ENCODE measurements at regions not wholly inside any gene's neighbourhood (a gene's known extent, or its start where the extent isn't known, plus 50 kb on each side); places are given as distances from the start of the nearest gene placed in this dataset.

DNA sequence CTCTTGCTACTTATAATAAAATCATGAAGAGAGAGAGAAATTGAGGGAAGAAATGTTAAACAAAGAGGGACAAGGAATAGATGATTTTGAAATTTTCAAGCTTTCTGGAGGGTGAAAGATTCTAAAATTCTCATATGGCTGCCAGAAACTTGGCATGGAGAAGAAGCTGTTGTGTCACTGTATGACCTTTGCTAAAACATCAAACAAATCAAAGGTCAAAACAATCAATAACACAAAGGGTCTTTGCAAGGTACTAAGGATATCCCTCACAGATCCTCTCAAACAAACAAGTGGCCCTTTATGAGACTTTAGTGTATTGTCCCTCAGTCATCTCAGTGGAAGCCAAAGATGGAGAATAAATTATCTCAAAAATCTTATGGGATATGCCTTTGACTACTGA is 1039.2 kb upstream of the MIR17HG start:
- TF ChIP-seq, protein P1, sequence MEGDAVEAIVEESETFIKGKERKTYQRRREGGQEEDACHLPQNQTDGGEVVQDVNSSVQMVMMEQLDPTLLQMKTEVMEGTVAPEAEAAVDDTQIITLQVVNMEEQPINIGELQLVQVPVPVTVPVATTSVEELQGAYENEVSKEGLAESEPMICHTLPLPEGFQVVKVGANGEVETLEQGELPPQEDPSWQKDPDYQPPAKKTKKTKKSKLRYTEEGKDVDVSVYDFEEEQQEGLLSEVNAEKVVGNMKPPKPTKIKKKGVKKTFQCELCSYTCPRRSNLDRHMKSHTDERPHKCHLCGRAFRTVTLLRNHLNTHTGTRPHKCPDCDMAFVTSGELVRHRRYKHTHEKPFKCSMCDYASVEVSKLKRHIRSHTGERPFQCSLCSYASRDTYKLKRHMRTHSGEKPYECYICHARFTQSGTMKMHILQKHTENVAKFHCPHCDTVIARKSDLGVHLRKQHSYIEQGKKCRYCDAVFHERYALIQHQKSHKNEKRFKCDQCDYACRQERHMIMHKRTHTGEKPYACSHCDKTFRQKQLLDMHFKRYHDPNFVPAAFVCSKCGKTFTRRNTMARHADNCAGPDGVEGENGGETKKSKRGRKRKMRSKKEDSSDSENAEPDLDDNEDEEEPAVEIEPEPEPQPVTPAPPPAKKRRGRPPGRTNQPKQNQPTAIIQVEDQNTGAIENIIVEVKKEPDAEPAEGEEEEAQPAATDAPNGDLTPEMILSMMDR (IDR thresholded peaks at IDR 0.05; ENCODE audit: low read depth, low read length, poor library complexity, severe bottlenecking): no peak
- TF ChIP-seq EZH2phosphoT487 (IDR thresholded peaks at IDR 0.05; ENCODE audit: borderline replicate concordance, low read length): no peak
- no peaks in the 10 kb centered on the region for H3K36me3 ChIP-seq (ENCODE audit: control insufficient read depth, low read length)
- H3K27me3 ChIP-seq (ENCODE audit: control insufficient read depth, low read length): no peaks in the 10 kb centered on the region
- no peaks in the 10 kb centered on the region for H3F3A ChIP-seq (ENCODE audit: control insufficient read depth, insufficient read depth)
- no peak overlapping the region for H3K4me3 ChIP-seq (ENCODE audit: low read length)
- H3K27ac ChIP-seq (ENCODE audit: low read depth, low read length): no peak overlapping the region
- H3K4me2 ChIP-seq (ENCODE audit: low read length): no peak overlapping the region
- H4K20me1 ChIP-seq (ENCODE audit: control insufficient read depth, insufficient read depth, low read depth, low read length): no peaks in the 10 kb centered on the region
- H3K79me2 ChIP-seq (ENCODE audit: control insufficient read depth, low read length): no peaks in the 10 kb centered on the region
- no peaks in the 10 kb centered on the region for H3K9me2 ChIP-seq (replicated peaks; ENCODE audit: control insufficient read depth, low read length)
- no peaks in the 10 kb centered on the region; the same call in 1 of the 2 replicates for H3K9me3 ChIP-seq (ENCODE audit: control insufficient read depth, insufficient read depth, low read length)
- no peaks in the 10 kb centered on the region for H3K4me1 ChIP-seq (ENCODE audit: control insufficient read depth, low read length)

DNA sequence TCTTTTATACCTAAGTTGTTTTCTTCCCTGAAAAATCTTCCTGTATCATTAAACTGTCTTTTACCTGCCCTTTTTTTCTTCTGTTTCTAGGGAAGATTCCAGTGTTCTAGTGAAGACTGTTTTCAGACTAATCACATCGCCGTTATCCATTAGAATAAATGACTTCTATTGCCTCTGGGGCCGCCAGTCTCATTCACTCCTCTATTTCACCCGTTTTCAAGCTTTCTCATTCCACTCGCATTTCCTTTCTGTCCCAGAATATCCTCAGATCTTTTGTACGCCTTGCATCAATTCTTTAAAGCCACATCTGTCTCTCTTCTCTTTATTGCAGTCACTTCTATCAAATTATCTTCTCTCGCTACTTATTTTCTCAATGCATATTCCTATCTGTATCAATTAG is 1035.6 kb upstream of the MIR17HG start:
- TF ChIP-seq, protein P1 (IDR thresholded peaks at IDR 0.05; ENCODE audit: low read depth, low read length, poor library complexity, severe bottlenecking): no peak
- no peak for TF ChIP-seq EZH2phosphoT487 (IDR thresholded peaks at IDR 0.05; ENCODE audit: borderline replicate concordance, low read length)
- no peaks in the 10 kb centered on the region for H4K20me1 ChIP-seq (ENCODE audit: control insufficient read depth, insufficient read depth, low read depth, low read length)
- no peaks in the 10 kb centered on the region for H3K4me1 ChIP-seq (ENCODE audit: control insufficient read depth, low read length)
- no peak overlapping the region for H3K27ac ChIP-seq (ENCODE audit: low read depth, low read length)
- no peak overlapping the region for H3K4me2 ChIP-seq (ENCODE audit: low read length)
- no peaks in the 10 kb centered on the region for H3K79me2 ChIP-seq (ENCODE audit: control insufficient read depth, low read length)
- no peak overlapping the region for H3K4me3 ChIP-seq (ENCODE audit: low read length)
- H3K27me3 ChIP-seq (ENCODE audit: control insufficient read depth, low read length): no peaks in the 10 kb centered on the region
- H3K36me3 ChIP-seq (ENCODE audit: control insufficient read depth, low read length): no peaks in the 10 kb centered on the region
- no peaks in the 10 kb centered on the region for H3K9me2 ChIP-seq (replicated peaks; ENCODE audit: control insufficient read depth, low read length)
- no peaks in the 10 kb centered on the region for H3F3A ChIP-seq (ENCODE audit: control insufficient read depth, insufficient read depth)
- H3K9me3 ChIP-seq (ENCODE audit: control insufficient read depth, insufficient read depth, low read length): no peaks in the 10 kb centered on the region; the same call in 1 of the 2 replicates

DNA sequence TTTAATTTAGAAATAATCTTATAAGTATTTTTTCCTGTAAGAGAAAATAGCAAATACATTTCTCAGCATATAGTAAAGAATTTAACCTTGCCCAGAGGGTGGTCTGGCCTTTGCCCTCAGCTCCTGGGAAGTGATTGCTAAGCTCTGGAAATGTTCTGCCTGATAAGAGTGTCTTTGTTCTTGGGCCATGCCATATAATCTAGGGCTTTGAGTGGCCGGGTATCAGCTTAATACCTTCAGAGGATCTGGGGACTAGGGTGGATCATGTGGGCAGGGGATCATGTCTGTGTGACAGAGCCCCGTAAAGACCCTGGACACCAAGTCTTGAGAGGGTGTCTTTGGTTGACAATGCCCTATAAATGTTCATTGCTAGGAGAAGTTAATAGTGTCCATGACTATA is 1032.4 kb upstream of the MIR17HG start:
- H3K9me2 ChIP-seq (replicated peaks; ENCODE audit: control insufficient read depth, low read length): no peaks in the 10 kb centered on the region
- no peaks in the 10 kb centered on the region for H4K20me1 ChIP-seq (ENCODE audit: control insufficient read depth, insufficient read depth, low read depth, low read length)
- no peaks in the 10 kb centered on the region for H3K79me2 ChIP-seq (ENCODE audit: control insufficient read depth, low read length)
- no peaks in the 10 kb centered on the region for H3K4me1 ChIP-seq (ENCODE audit: control insufficient read depth, low read length)
- H3K4me3 ChIP-seq (ENCODE audit: low read length): no peak overlapping the region
- H3K27ac ChIP-seq (ENCODE audit: low read depth, low read length): no peak overlapping the region
- H3K9me3 ChIP-seq (ENCODE audit: control insufficient read depth, insufficient read depth, low read length): no peaks in the 10 kb centered on the region; the same call in 1 of the 2 replicates
- H3K27me3 ChIP-seq (ENCODE audit: control insufficient read depth, low read length): no peaks in the 10 kb centered on the region
- no peak overlapping the region for H3K4me2 ChIP-seq (ENCODE audit: low read length)
- TF ChIP-seq, protein P1 (IDR thresholded peaks at IDR 0.05; ENCODE audit: low read depth, low read length, poor library complexity, severe bottlenecking): no peak
- TF ChIP-seq EZH2phosphoT487 (IDR thresholded peaks at IDR 0.05; ENCODE audit: borderline replicate concordance, low read length): no peak
- no peaks in the 10 kb centered on the region for H3F3A ChIP-seq (ENCODE audit: control insufficient read depth, insufficient read depth)
- H3K36me3 ChIP-seq (ENCODE audit: control insufficient read depth, low read length): no peaks in the 10 kb centered on the region

DNA sequence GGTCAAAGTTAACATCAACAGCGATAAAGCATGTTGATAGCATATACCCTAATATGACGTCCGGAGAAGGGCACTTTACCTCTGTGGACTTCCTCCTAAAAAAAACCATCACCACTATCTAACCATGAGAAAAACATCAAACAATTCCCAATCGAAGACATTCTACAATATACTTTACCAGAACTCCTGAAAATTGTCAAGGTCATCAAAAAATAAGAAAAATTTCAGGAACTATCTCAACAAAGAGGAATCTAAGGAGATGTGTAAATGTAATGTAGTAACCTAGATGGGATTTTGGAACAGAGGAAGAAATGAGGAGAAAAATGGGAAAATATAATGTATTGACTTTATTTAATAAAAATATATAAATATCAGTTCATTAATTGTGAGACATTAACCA is 1026.8 kb upstream of the MIR17HG start:
- H3K27me3 ChIP-seq (ENCODE audit: control insufficient read depth, low read length): no peaks in the 10 kb centered on the region
- H4K20me1 ChIP-seq (ENCODE audit: control insufficient read depth, insufficient read depth, low read depth, low read length): no peaks in the 10 kb centered on the region
- H3K4me2 ChIP-seq (ENCODE audit: low read length): no peak overlapping the region
- no peak overlapping the region for H3K4me3 ChIP-seq (ENCODE audit: low read length)
- no peaks in the 10 kb centered on the region for H3K4me1 ChIP-seq (ENCODE audit: control insufficient read depth, low read length)
- no peaks in the 10 kb centered on the region for H3K79me2 ChIP-seq (ENCODE audit: control insufficient read depth, low read length)
- no peaks in the 10 kb centered on the region for H3K9me2 ChIP-seq (replicated peaks; ENCODE audit: control insufficient read depth, low read length)
- no peak overlapping the region for H3K27ac ChIP-seq (ENCODE audit: low read depth, low read length)
- no peaks in the 10 kb centered on the region for H3F3A ChIP-seq (ENCODE audit: control insufficient read depth, insufficient read depth)
- TF ChIP-seq, protein P1 (IDR thresholded peaks at IDR 0.05; ENCODE audit: low read depth, low read length, poor library complexity, severe bottlenecking): no peak
- no peak for TF ChIP-seq EZH2phosphoT487 (IDR thresholded peaks at IDR 0.05; ENCODE audit: borderline replicate concordance, low read length)
- no peaks in the 10 kb centered on the region for H3K9me3 ChIP-seq (ENCODE audit: control insufficient read depth, insufficient read depth, low read length)
- no peaks in the 10 kb centered on the region for H3K36me3 ChIP-seq (ENCODE audit: control insufficient read depth, low read length)
